Glomerular visceral epithelial cell (primary cell): ENCODE measurements at regions not wholly inside any gene's neighbourhood (a gene's known extent, or its start where the extent isn't known, plus 50 kb on each side); places are given as distances from the start of the nearest gene placed in this dataset.

Source experiments
- DNase-seq: peaks from one replicate; pipeline ENCODE4 v3.0.0-alpha.2; 2016; ENCODE audit errors: extremely low spot score

GRCh38 chr10:118537623-118538022 is 57.8 kb downstream of the PRLHR start:
- DNase-seq = no peak

- no peak for DNase-seq
Measured at GRCh38 chr10:118534136-118534535, 61.3 kb downstream of the PRLHR start.

- no peak for DNase-seq
Measured at GRCh38 chr10:118531105-118531852, 64.2 kb downstream of the PRLHR start.

GRCh38 chr10:118528426-118528825 is 67.0 kb downstream of the PRLHR start:
- DNase-seq = no peak

GRCh38 chr10:118523775-118524174 is 71.7 kb downstream of the PRLHR start:
- no peak for DNase-seq

GRCh38 chr10:118522791-118523498 is 72.5 kb downstream of the PRLHR start:
- DNase-seq = no peak

GRCh38 chr10:118521415-118522117 is 73.9 kb downstream of the PRLHR start:
- no peak for DNase-seq

GRCh38 chr10:118520116-118520742 is 75.2 kb downstream of the PRLHR start:
- no peak for DNase-seq

- no peak for DNase-seq
Measured at GRCh38 chr10:118518095-118518494, 77.4 kb downstream of the PRLHR start.

- no peak for DNase-seq
Measured at GRCh38 chr10:118516716-118517115, 78.7 kb downstream of the PRLHR start.

- DNase-seq = no peak
Measured at GRCh38 chr10:118513174-118513573, 82.3 kb downstream of the PRLHR start.

- DNase-seq = no peak
Measured at GRCh38 chr10:118511711-118512110, 83.7 kb downstream of the PRLHR start.

GRCh38 chr10:118508863-118509262 is 86.6 kb downstream of the PRLHR start:
- DNase-seq = no peak

GRCh38 chr10:118508355-118508754 is 87.1 kb downstream of the PRLHR start:
- DNase-seq = no peak

- no peak for DNase-seq
Measured at GRCh38 chr10:118506671-118507590, 88.5 kb downstream of the PRLHR start.

GRCh38 chr10:118505363-118505762 is 90.1 kb downstream of the PRLHR start:
- no peak for DNase-seq

- peak; percentile 10 for DNase-seq
Measured at GRCh38 chr10:118504467-118505205, 90.8 kb downstream of the PRLHR start.

- no peak for DNase-seq
Measured at GRCh38 chr10:118504044-118504443, 91.4 kb downstream of the PRLHR start.

GRCh38 chr10:118503192-118503591 is 92.3 kb downstream of the PRLHR start:
- no peak for DNase-seq

GRCh38 chr10:118501637-118502440 is 93.6 kb downstream of the PRLHR start:
- DNase-seq = no peak
